SIG-M5 treated with dmso at 0.1 percent for 504 hours (cell line): ENCODE measurements at regions not wholly inside any gene's neighbourhood (a gene's known extent, or its start where the extent isn't known, plus 50 kb on each side); places are given as distances from the start of the nearest gene placed in this dataset.
"Not testable (repeated sequence)": the region's sequence is repeated elsewhere in the genome, so short reads cannot be mapped to it uniquely, and the experiment has no call there.

Experiments
- DNase-seq: peaks from one replicate; lab custom pipeline; 2025; ENCODE audit not compliant: unreplicated experiment; lab: John Stamatoyannopoulos, UW

GRCh38 chr13:79887278-79887677 is 406.3 kb downstream of the NDFIP2 start:
- DNase-seq = not testable (repeated sequence)

DNA sequence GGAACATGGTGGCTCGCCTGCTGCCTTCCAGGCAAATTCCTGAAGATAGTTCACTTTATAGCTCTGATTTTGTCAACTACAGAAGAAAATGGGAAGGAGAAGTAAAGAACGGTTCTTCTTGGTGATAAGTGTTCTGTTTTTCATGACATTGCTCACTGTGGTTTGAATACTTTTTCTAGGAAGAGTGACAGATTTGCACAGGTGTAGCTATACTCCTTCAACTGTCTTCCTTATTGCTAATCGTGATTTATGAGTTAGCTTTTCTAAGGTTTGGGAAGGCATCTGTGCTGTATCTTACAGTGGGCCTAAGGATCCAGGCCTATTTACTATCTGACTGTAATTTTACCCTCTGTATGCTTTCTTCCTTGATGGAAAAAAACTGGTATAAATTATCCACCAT is 405.6 kb downstream of the NDFIP2 start:
- no peak for DNase-seq

DNA sequence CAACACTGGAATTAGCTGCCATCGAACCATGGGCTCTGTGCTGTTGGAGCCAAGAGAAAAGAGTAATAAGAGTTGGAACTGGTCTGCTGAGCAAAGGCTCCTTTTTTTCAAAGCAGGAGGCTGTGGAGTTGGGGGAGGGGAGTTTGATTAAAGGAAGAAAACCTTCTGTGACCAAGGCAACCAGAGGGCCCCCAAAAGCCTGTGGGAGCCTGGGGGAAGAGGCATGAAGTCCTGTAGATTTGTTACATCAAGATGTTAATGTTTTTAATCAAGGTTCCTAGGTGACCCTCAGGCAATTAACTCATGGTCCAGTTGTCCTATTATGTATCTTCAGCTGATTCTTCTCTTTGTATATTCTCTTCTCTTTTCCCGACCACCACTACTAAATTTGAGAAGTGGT is 403.9 kb downstream of the NDFIP2 start:
- no peak for DNase-seq

GRCh38 chr13:79883216-79883615 is 402.3 kb downstream of the NDFIP2 start:
- no peak for DNase-seq

GRCh38 chr13:79880818-79881217 is 399.9 kb downstream of the NDFIP2 start:
- peak; percentile 83 for DNase-seq

- no peak for DNase-seq
Observed at GRCh38 chr13:79874396-79875360, 393.7 kb downstream of the NDFIP2 start.

GRCh38 chr13:79871594-79871993 is 390.6 kb downstream of the NDFIP2 start:
- DNase-seq = no peak

DNA sequence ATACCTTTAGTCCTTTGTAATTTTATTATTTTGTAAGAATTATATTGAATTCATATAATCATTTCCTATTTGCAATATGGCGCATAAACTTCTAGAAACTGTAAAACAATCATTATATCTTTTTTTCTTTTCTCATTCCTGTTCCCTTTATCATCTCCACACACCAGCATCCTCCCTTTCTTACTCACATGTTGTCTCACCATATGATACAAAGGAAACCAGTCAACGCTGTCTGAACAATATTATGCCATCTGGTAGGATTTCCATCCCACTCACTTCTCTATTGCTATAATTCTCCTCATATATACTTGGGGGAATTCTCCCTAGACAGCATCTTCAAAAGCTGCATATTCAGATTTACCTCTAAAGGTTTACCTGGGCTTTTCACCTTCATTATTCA is 389.8 kb downstream of the NDFIP2 start:
- no peak for DNase-seq

DNA sequence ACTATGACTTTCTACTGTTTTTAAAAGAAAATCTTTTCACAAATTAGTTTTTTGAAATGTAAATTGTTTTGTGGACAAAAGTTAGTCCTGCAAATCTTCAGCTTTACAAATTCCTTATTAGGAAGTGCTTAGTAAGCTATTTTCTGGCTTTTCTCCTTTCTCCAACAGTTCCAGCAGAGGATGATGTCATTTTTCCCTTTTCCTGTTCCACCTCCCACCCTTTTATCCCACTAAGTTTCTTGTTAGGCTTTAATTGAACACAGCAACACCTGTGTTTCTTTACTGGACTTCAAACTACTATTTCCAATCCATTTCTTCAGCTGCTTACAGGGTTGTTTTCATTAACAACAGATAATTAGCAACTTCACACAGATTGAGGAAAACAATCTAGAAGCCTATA is 389.2 kb downstream of the NDFIP2 start:
- no peak for DNase-seq

DNA sequence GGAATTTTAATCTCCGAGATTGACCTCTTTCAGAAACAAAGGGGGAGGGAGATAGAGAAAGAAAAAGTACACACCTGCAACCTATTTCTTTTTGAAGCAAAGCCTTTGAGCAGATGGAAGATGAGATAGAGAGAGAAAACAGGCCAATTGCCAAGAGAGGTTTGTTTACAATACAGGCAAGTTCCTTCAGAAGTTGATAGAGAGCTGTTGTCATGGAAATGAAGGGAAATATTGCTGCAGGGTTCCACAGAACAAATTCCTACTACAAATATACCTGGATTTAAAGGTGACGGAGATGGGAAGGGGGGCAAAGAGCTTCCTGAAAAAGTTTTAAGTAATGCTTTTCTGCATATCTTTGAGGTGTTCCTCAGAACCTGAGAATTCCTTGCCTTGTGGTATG is 388.4 kb downstream of the NDFIP2 start:
- no peak for DNase-seq

- peak; percentile 80 for DNase-seq
Observed at GRCh38 chr13:79867254-79867653, 386.3 kb downstream of the NDFIP2 start.

- DNase-seq = no peak
Observed at GRCh38 chr13:79866436-79866835, 385.5 kb downstream of the NDFIP2 start.

- DNase-seq = no peak
Observed at GRCh38 chr13:79862515-79862914, 381.6 kb downstream of the NDFIP2 start.

DNA sequence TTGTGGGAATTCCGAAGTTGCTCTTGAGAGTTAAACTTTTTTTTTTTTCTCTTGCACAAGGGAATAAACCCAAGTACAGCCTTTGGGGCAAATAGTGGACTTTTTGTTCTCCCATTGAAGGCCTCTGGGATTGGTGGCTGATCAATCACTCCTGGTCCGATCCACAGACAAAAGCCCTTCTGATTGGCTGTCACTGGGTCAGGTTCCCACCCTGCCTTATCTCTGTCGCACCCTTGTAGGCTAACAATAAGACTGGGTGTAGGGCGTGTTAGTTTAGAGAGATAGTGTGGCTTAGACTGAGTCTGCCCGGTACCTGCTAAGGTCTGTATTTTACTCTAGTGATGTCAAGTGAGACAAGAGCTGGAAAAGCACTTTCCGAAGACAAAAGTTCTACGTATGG is 380.8 kb downstream of the NDFIP2 start:
- DNase-seq = no peak

GRCh38 chr13:79860791-79861190 is 379.8 kb downstream of the NDFIP2 start:
- DNase-seq = no peak

DNA sequence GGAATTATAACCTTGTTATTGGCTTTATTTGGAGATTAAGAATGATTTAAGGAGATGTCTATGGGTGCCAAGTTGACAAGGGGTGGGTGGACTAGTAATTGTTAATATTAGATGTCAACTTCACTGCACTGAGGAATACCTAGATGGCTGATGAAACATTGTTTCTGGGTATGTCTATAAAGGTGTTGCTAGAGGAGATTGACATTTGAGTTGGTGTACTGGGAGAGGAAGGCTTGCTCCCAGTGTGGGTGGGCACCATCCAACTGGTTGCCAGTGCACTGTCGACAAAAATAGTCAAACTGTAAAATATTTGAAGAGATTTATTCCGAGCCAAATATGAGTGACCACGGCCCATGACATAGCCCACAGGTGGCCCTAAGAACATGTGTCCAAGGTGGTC is 378.8 kb downstream of the NDFIP2 start:
- no peak for DNase-seq

- DNase-seq = no peak
Observed at GRCh38 chr13:79853251-79853650, 372.3 kb downstream of the NDFIP2 start.

DNA sequence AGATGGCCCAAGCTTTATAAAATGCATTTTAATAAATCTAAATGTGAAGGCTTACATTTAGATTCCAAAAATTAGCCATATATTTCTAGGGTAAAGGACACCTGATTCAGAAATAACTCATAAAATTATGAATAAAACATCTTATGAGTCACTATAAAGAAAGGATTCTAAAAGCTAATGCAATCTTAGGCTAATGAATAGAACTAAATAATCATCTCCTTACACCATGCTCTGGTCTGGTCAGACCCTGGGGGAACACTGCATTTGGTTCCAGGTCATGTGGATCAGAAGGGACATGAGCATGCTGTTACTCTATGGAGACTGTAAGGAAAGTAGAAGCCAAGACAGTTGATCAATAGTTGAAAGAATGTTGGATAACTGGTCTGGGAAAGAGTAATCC is 370.4 kb downstream of the NDFIP2 start:
- no peak for DNase-seq

DNA sequence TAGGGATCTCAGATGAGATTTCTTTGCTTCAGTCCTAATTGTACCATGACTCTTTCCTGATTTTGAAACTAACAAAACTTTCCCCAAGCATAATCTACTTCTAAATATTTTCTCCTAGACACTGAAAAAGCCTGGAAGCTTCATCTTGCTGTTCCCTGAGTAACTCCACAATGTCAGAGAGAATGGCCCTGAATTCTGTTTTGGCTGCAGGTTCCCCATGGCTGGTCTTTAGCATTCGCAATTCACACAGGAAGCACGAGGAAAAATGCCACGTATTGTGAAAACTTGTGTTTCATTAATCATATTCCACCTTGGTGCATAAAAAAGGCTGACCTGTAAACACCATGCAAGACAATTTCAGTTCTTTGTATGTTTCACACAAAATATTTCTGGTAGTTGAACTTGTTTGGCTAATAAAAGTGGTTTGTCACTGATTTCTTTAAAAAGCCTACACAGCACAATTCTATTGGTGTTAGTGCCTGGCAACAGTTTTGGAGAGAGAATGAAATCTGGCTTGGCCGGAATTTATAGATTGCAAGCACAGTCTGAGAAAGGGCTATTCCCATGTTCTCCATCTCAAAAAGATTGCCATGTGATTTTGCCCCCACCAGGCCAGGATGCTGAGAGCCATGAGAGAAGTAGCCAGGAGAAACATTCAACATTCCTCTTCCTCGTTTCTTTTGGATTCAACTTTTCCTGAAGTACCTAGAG is 367.1 kb downstream of the NDFIP2 start:
- no peak for DNase-seq

GRCh38 chr13:79846386-79846785 is 365.4 kb downstream of the NDFIP2 start:
- no peak for DNase-seq

DNA sequence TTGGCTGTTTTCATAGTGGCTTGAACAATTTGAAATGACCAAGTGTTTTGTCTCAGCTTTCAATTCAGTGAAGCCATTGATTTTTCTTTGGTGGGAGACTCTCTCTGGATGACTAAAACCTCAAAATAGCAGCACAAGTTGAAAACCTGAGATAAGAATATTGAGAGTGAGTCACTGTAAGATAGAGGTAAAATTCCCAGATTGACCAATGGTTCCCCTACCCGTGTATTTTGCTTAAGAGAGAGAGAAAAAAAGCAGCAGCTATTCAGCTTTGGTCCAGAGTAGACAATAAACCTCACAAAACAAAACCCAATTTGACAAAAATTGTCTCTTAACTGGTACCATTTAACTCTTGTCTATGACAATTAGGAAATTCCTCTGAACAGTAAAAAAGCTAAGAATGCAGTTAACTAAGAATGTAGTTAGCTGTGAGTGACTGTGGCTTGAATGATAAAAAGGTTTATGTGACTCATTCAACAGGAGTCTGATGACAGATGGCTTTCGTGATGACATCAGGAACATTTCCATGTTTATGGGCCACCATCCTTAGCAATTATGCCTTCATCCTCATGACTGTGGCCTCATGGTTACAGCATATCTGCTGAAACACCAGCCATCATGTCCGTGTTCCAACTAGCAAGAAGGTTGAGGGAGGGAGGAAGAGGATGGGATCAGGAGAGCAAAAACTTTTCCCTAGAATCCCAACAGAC is 356.9 kb downstream of the NDFIP2 start:
- DNase-seq = no peak

DNA sequence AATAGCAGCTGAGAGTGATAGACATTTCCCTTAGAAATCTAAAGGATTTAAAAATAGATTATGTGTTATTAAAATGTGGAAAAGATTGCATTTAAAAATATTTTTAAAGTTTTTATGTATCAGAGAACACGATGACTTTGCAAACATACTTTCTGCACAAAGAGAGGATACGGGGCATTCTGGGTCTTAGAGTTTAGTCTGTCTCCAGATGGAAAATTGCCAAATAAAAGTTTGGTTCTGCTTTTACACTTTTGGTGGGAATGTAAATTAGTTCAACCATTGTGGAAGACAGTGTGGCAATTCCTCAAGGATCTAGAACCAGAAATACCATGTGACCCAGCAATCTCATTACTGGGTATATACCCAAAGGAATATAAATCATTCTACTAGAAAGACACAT is 355.2 kb downstream of the NDFIP2 start:
- DNase-seq = not testable (repeated sequence)
